ENCODE measurements at regions not wholly inside any gene's neighbourhood (a gene's known extent, or its start where the extent isn't known, plus 50 kb on each side); places are given as distances from the start of the nearest gene placed in this dataset.

- 62% methylated on average over 2 of the region's 4 CpGs for WGBS (ENCODE audit: insufficient coverage)
- Histone ChIP-seq H3K4me1 (ENCODE audit: control insufficient read depth, insufficient read depth, low read length) (peaks cover 5% of the 10 kb centered on the region), H3K36me3 (ENCODE audit: control insufficient read depth, insufficient read depth, low read length) (no peaks in the 10 kb centered on the region), H3K27me3 (ENCODE audit: control insufficient read depth, insufficient read depth, low read length) (no peaks in the 10 kb centered on the region), H3K27ac (ENCODE audit: low read length) (no peak overlapping the region), H3K9me3 (replicated peaks; ENCODE audit: control insufficient read depth, low read depth, low read length) (no peaks in the 10 kb centered on the region), H3K4me3 (ENCODE audit: low read length) (no peak overlapping the region)
- no peak for DNase-seq
These were observed 354.8 kb downstream of the DMRT2 start for GRCh38 chr9:1404940-1405339.

GRCh38 chr9:1411826-1412225 lies 361.7 kb downstream of the DMRT2 start:
- DNase-seq: no peak
- H3K27ac ChIP-seq (ENCODE audit: low read length): no peak overlapping the region
- 64% methylated on average over 1 of the region's 2 CpGs for WGBS (ENCODE audit: insufficient coverage)
- no peaks in the 10 kb centered on the region for H3K9me3 ChIP-seq (replicated peaks; ENCODE audit: control insufficient read depth, low read depth, low read length)
- H3K4me3 ChIP-seq (ENCODE audit: low read length): no peak overlapping the region
- no peaks in the 10 kb centered on the region for H3K27me3 ChIP-seq (ENCODE audit: control insufficient read depth, insufficient read depth, low read length)
- H3K36me3 ChIP-seq (ENCODE audit: control insufficient read depth, insufficient read depth, low read length): no peaks in the 10 kb centered on the region
- peaks cover 6% of the 10 kb centered on the region for H3K4me1 ChIP-seq (ENCODE audit: control insufficient read depth, insufficient read depth, low read length)

GRCh38 chr9:1414711-1415131 lies 364.6 kb downstream of the DMRT2 start:
- H3K27me3 ChIP-seq (ENCODE audit: control insufficient read depth, insufficient read depth, low read length): no peaks in the 10 kb centered on the region
- no peak overlapping the region for H3K4me3 ChIP-seq (ENCODE audit: low read length)
- H3K27ac ChIP-seq (ENCODE audit: low read length): peak overlapping the region; percentile 47
- WGBS (ENCODE audit: insufficient coverage): no CpG with 5 or more reads among the region's 2 CpGs
- H3K36me3 ChIP-seq (ENCODE audit: control insufficient read depth, insufficient read depth, low read length): no peaks in the 10 kb centered on the region
- H3K4me1 ChIP-seq (ENCODE audit: control insufficient read depth, insufficient read depth, low read length): peaks cover 6% of the 10 kb centered on the region
- DNase-seq: peak; percentile 93
- no peaks in the 10 kb centered on the region for H3K9me3 ChIP-seq (replicated peaks; ENCODE audit: control insufficient read depth, low read depth, low read length)

GRCh38 chr9:1415146-1415545 lies 365.0 kb downstream of the DMRT2 start:
- Histone ChIP-seq H3K4me1 (ENCODE audit: control insufficient read depth, insufficient read depth, low read length) (peaks cover 6% of the 10 kb centered on the region), H3K4me3 (ENCODE audit: low read length) (no peak overlapping the region), H3K36me3 (ENCODE audit: control insufficient read depth, insufficient read depth, low read length) (no peaks in the 10 kb centered on the region), H3K9me3 (replicated peaks; ENCODE audit: control insufficient read depth, low read depth, low read length) (no peaks in the 10 kb centered on the region), H3K27me3 (ENCODE audit: control insufficient read depth, insufficient read depth, low read length) (no peaks in the 10 kb centered on the region), H3K27ac (ENCODE audit: low read length) (peak overlapping the region; percentile 22)
- peak; percentile 76 for DNase-seq
- no CpG with 5 or more reads among the region's 2 CpGs for WGBS (ENCODE audit: insufficient coverage)

- Histone ChIP-seq H3K4me3 (ENCODE audit: low read length) (no peak overlapping the region), H3K27ac (ENCODE audit: low read length) (no peak overlapping the region), H3K4me1 (ENCODE audit: control insufficient read depth, insufficient read depth, low read length) (peaks cover 6% of the 10 kb centered on the region), H3K36me3 (ENCODE audit: control insufficient read depth, insufficient read depth, low read length) (no peaks in the 10 kb centered on the region), H3K9me3 (replicated peaks; ENCODE audit: control insufficient read depth, low read depth, low read length) (no peaks in the 10 kb centered on the region), H3K27me3 (ENCODE audit: control insufficient read depth, insufficient read depth, low read length) (no peaks in the 10 kb centered on the region)
- DNase-seq: no peak
- WGBS (ENCODE audit: insufficient coverage): no CpG with 5 or more reads among the region's 4 CpGs
These were observed 366.1 kb downstream of the DMRT2 start for GRCh38 chr9:1416261-1416660.

GRCh38 chr9:1421436-1421835 lies 371.3 kb downstream of the DMRT2 start:
- no peak for DNase-seq

GRCh38 chr9:1427875-1428274 lies 377.7 kb downstream of the DMRT2 start:
- WGBS (ENCODE audit: insufficient coverage): no CpG with 5 or more reads among the region's 2 CpGs
- DNase-seq: peak; percentile 87
- no peak overlapping the region for H3K4me3 ChIP-seq (ENCODE audit: low read length)
- H3K27ac ChIP-seq (ENCODE audit: low read length): peak overlapping the region; percentile 60
- no peaks in the 10 kb centered on the region for H3K36me3 ChIP-seq (ENCODE audit: control insufficient read depth, insufficient read depth, low read length)
- H3K9me3 ChIP-seq (replicated peaks; ENCODE audit: control insufficient read depth, low read depth, low read length): no peaks in the 10 kb centered on the region
- H3K4me1 ChIP-seq (ENCODE audit: control insufficient read depth, insufficient read depth, low read length): peaks cover 8% of the 10 kb centered on the region
- H3K27me3 ChIP-seq (ENCODE audit: control insufficient read depth, insufficient read depth, low read length): no peaks in the 10 kb centered on the region

More at GRCh38 chr9:1421436-1421835, 371.3 kb downstream of the DMRT2 start:
- 71% methylated on average over 1 of the region's 4 CpGs for WGBS (ENCODE audit: insufficient coverage)
- H3K27ac ChIP-seq (ENCODE audit: low read length): no peak overlapping the region
- no peak overlapping the region for H3K4me3 ChIP-seq (ENCODE audit: low read length)
- no peaks in the 10 kb centered on the region for H3K9me3 ChIP-seq (replicated peaks; ENCODE audit: control insufficient read depth, low read depth, low read length)
- H3K36me3 ChIP-seq (ENCODE audit: control insufficient read depth, insufficient read depth, low read length): no peaks in the 10 kb centered on the region
- H3K27me3 ChIP-seq (ENCODE audit: control insufficient read depth, insufficient read depth, low read length): no peaks in the 10 kb centered on the region
- no peaks in the 10 kb centered on the region for H3K4me1 ChIP-seq (ENCODE audit: control insufficient read depth, insufficient read depth, low read length)

GRCh38 chr9:1429297-1429696 lies 379.1 kb downstream of the DMRT2 start:
- 29% methylated on average over 1 of the region's 5 CpGs for WGBS (ENCODE audit: insufficient coverage)
- H3K9me3 ChIP-seq (replicated peaks; ENCODE audit: control insufficient read depth, low read depth, low read length): no peaks in the 10 kb centered on the region
- H3K36me3 ChIP-seq (ENCODE audit: control insufficient read depth, insufficient read depth, low read length): no peaks in the 10 kb centered on the region
- no peak overlapping the region for H3K4me3 ChIP-seq (ENCODE audit: low read length)
- no peak overlapping the region for H3K27ac ChIP-seq (ENCODE audit: low read length)
- H3K27me3 ChIP-seq (ENCODE audit: control insufficient read depth, insufficient read depth, low read length): no peaks in the 10 kb centered on the region
- peak; percentile 86 for DNase-seq
- H3K4me1 ChIP-seq (ENCODE audit: control insufficient read depth, insufficient read depth, low read length): peaks cover 8% of the 10 kb centered on the region

GRCh38 chr9:1431461-1431860 lies 381.3 kb downstream of the DMRT2 start:
- H3K9me3 ChIP-seq (replicated peaks; ENCODE audit: control insufficient read depth, low read depth, low read length): no peaks in the 10 kb centered on the region
- H3K4me3 ChIP-seq (ENCODE audit: low read length): no peak overlapping the region
- no peaks in the 10 kb centered on the region for H3K36me3 ChIP-seq (ENCODE audit: control insufficient read depth, insufficient read depth, low read length)
- no peaks in the 10 kb centered on the region for H3K27me3 ChIP-seq (ENCODE audit: control insufficient read depth, insufficient read depth, low read length)
- no peak overlapping the region for H3K27ac ChIP-seq (ENCODE audit: low read length)
- H3K4me1 ChIP-seq (ENCODE audit: control insufficient read depth, insufficient read depth, low read length): peaks cover 8% of the 10 kb centered on the region
- 100% methylated on average over 2 of the region's 4 CpGs for WGBS (ENCODE audit: insufficient coverage)
- no peak for DNase-seq

GRCh38 chr9:1434052-1434767 lies 384.1 kb downstream of the DMRT2 start:
- H3K4me1 ChIP-seq (ENCODE audit: control insufficient read depth, insufficient read depth, low read length): peaks cover 4% of the 10 kb centered on the region
- no peaks in the 10 kb centered on the region for H3K36me3 ChIP-seq (ENCODE audit: control insufficient read depth, insufficient read depth, low read length)
- 6% methylated on average over 2 of the region's 7 CpGs for WGBS (ENCODE audit: insufficient coverage)
- no peak overlapping the region for H3K4me3 ChIP-seq (ENCODE audit: low read length)
- peak; percentile 85 for DNase-seq
- H3K9me3 ChIP-seq (replicated peaks; ENCODE audit: control insufficient read depth, low read depth, low read length): no peaks in the 10 kb centered on the region
- no peaks in the 10 kb centered on the region for H3K27me3 ChIP-seq (ENCODE audit: control insufficient read depth, insufficient read depth, low read length)
- H3K27ac ChIP-seq (ENCODE audit: low read length): peak overlapping the region; percentile 66

GRCh38 chr9:1434811-1435210 lies 384.7 kb downstream of the DMRT2 start:
- Histone ChIP-seq H3K9me3 (replicated peaks; ENCODE audit: control insufficient read depth, low read depth, low read length) (no peaks in the 10 kb centered on the region), H3K27me3 (ENCODE audit: control insufficient read depth, insufficient read depth, low read length) (no peaks in the 10 kb centered on the region), H3K27ac (ENCODE audit: low read length) (peak overlapping the region; percentile 66), H3K4me3 (ENCODE audit: low read length) (no peak overlapping the region), H3K4me1 (ENCODE audit: control insufficient read depth, insufficient read depth, low read length) (peaks cover 2% of the 10 kb centered on the region), H3K36me3 (ENCODE audit: control insufficient read depth, insufficient read depth, low read length) (no peaks in the 10 kb centered on the region)
- DNase-seq: no peak
- WGBS (ENCODE audit: insufficient coverage): no CpG with 5 or more reads among the region's 2 CpGs
